SK-N-DZ (cell line): ENCODE measurements at regions not wholly inside any gene's neighbourhood (a gene's known extent, or its start where the extent isn't known, plus 50 kb on each side); places are given as distances from the start of the nearest gene placed in this dataset.
"Not testable (repeated sequence)": the region's sequence is repeated elsewhere in the genome, so short reads cannot be mapped to it uniquely, and the experiment has no call there.

ENCODE experiments used
- DNase-seq: peaks from one replicate; pipeline ENCODE4 v3.0.0-alpha.2; 2015; ENCODE audit warnings: low spot score

DNA sequence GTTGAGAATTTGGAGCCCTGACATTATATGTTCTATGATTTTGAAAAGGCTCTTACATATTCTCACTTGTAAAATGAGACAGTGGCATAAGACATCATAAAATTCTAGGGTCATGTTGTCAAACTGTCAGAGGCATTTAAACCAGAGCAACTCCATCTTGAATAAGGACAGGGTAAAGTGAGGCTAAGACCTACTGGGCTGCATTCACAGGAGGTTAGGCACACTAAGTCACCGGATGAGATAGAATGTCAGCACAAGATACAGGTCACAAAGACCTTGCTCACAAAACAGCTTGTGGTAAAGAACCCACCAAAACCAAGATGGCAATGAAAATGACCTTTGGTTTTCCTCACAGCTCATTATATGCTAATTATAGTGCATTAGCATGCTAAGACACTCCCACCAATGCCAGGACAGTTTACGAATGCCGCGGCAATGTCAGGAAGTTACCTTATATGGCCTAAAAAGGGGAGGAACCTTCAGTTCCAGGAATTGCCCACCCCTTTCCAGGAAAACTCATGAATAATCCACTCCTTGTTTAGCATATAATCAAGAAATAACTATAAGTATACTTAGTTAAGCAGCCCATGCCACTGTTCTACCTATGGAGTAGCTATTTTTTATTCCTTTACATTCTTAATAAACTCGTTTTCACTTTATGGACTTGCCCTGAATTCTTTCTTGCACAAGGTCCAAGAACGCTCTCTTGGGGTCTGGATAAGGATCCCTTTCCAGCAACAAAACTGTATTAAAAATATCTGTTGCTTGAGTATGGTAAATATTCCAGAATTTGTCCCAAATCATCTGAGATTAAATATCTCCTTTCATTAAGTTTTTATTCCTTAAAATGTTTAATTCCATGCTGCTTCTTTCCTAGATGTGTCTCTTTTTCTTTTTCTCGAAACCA, 406.4 kb downstream of the METTL4 start:
- DNase-seq: no peak

GRCh38 chr18:2166876-2167275, 404.4 kb downstream of the METTL4 start:
- DNase-seq: not testable (repeated sequence)

DNA sequence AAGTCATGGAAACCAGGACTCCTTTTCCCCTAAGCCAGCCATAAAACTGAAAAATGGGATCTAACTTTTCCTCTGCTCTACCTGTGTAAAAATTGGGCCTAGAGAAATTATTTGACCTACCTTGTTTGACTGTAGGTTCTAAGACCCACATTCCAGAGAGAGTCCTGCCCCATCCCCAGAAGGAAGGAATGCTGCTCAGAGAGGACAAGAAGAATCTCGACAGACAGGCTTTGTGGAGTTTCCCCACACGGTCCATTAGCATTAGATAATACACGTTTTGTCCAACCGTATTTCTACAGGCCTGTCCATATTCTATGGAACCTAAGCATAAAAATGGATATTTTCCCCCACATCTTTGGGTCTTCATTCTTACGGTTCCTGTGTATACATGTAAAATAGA, 403.3 kb downstream of the METTL4 start:
- DNase-seq: no peak

GRCh38 chr18:2169656-2170055, 401.6 kb downstream of the METTL4 start:
- no peak for DNase-seq

- no peak for DNase-seq
Measured at GRCh38 chr18:2171840-2172625, 399.3 kb downstream of the METTL4 start.

DNA sequence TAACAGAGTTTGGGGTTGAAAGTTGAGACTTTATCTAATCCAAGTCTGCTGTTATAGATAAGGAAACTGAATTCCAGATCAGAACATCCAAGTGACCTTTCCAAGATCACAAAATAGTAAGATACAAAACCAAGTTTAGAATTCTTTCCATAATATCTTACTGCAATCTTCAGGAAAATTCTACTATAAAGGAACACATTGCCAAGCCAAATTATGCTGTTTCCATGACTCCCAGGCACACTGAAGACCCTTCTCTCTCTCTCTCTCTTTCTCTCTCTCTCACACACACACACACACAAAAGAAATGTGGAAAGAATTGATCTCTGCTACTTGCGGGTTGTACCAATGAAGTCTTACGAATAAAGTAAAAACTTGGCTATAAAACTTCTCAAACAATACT, 398.4 kb downstream of the METTL4 start:
- no peak for DNase-seq

DNA sequence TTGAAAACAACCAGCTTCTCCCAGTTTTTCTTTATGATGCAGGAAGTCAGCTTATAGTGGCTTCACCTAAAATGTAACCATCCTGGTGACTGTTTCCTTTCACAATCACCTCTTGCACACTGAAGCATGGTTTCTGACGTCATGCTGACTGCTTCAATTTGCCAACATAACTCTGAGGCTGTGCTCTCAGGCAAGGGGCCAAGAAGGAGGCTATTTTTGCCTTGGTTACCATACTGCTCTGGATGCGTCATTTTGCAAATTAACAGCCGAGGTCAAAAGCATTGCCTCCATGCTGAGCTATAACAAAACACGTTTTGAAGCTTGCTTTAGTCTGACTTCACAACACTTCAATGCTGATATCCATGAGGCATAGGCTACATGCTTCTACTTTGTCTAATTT, 397.8 kb downstream of the METTL4 start:
- DNase-seq: no peak

- DNase-seq: no peak
Measured at GRCh38 chr18:2178036-2178435, 393.3 kb downstream of the METTL4 start.

DNA sequence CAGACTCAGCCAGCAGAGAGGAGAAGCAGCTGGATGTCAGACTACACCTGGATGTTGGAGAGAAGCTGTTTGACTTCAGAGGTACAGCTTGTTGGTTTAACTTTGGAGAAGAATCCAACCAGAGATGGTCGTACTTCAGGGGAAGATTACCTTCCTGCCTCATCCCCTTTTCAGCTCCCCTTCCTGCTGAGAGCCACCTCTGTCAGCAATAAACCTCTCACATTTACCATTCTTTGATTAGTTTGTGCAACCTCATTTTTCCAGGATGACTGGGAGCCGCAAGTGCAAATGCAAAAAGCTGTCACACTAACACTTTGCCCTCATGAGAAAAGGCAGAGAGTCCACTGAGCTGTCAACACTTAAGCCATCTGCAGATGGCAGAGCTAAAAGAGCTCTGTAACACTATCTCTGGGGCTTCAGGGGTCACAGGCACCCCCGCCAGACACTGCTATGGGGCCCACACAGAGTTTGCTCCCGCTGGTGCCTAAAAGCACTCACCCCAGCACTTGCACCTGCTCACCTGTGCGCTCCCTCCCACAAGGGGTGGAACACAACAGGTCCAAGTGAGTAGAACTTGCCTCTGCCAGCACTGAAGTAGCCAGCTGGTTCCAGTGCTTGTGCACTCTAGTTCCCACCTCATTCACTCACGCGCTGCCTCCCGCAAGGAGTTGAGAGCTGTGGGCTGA, 391.7 kb downstream of the METTL4 start:
- DNase-seq: no peak

- no peak for DNase-seq
Measured at GRCh38 chr18:2180586-2180985, 390.7 kb downstream of the METTL4 start.

- no peak for DNase-seq
Measured at GRCh38 chr18:2183432-2183831, 387.9 kb downstream of the METTL4 start.

- no peak for DNase-seq
Measured at GRCh38 chr18:2186967-2187366, 384.3 kb downstream of the METTL4 start.

GRCh38 chr18:2188258-2188657, 383.0 kb downstream of the METTL4 start:
- no peak for DNase-seq

GRCh38 chr18:2191180-2191790, 380.0 kb downstream of the METTL4 start:
- no peak for DNase-seq

- DNase-seq: no peak
Measured at GRCh38 chr18:2192562-2192961, 378.7 kb downstream of the METTL4 start.

DNA sequence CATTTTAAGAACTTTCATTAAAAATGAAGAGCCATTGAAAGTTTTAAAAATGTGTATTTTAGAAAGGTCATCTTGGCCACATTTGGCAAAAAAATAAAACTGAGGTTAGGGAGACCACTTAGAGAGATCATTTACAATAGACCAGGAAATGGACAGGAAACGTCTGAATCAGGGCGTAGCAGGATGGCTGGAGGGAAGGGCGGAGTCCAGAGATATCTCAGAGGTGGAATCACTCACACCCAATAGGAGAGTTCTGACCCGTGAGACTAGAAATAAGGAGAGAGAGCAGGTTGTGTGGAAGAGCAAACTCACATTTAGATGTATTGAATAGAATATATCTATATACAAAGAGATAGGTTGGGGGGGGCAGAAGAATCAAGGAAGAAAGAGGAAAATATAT, 373.4 kb downstream of the METTL4 start:
- DNase-seq: no peak

GRCh38 chr18:2199060-2199459, 372.2 kb downstream of the METTL4 start:
- DNase-seq: no peak

GRCh38 chr18:2201036-2201600, 370.2 kb downstream of the METTL4 start:
- no peak for DNase-seq

DNA sequence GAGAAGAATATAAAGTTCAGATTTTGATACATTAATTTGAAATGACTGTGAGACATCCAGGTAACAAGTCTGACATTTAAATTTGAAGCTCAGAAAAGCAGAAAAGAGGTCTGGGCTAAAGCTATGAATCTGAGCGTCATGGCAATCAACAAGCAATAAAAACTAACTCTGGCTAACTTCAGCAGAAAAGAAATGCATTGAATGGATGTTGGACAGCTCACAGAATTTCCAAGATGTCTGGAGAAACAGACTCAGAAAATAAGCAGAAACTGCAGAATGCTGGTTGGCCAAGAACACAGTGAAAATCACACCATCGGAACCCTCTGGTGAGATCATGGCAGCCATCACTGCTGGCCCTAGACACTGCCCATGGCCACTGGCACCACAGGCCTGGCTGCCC, 366.6 kb downstream of the METTL4 start:
- DNase-seq: no peak

DNA sequence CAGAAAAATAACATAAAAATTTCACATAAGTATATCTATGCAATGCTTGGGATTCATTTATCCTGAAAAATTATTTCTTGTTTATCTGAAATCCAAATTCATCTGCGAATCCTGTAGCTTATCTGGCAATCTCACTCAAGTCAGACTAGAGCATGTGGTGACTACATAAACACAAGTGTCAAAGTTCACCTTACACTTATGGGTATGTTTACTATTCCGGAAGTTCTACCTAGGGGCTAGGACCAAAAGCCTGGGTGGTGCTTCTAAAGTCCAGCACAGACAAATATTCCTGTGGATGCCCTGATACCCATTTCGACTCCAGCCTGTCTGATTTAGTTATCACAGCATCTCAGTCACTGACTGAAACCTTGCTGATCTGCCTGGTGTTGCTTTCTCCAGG, 364.0 kb downstream of the METTL4 start:
- DNase-seq: no peak

GRCh38 chr18:2212598-2213205, 358.6 kb downstream of the METTL4 start:
- DNase-seq: no peak
